H1 (cell line): ENCODE measurements at regions not wholly inside any gene's neighbourhood (a gene's known extent, or its start where the extent isn't known, plus 50 kb on each side); places are given as distances from the start of the nearest gene placed in this dataset.

Experiments
- GABPA ChIP-seq: IDR thresholded peaks from 2 replicates; pipeline ENCODE4 v1.6.1; 2011; ENCODE audit warnings: mild to moderate bottlenecking, low read length, moderate library complexity, borderline replicate concordance; ENCODE audit not compliant: insufficient read depth
- SAP30 ChIP-seq: fragments of 300-600 bp; sonication (generic); IDR thresholded peaks from 2 replicates; pipeline ENCODE4 v1.7.1; 2012; ENCODE audit warnings: low read length, moderate library complexity, mild to moderate bottlenecking, inconsistent platforms; ENCODE audit not compliant: insufficient read depth, insufficient replicate concordance
- SP2 ChIP-seq: IDR thresholded peaks from 2 replicates; pipeline ENCODE4 v1.6.1; 2012; ENCODE audit warnings: mild to moderate bottlenecking, low read length, inconsistent platforms
- TAF1 ChIP-seq: IDR thresholded peaks from 2 replicates; pipeline ENCODE4 v1.6.1; 2011; ENCODE audit warnings: mild to moderate bottlenecking, low read depth, low read length
- TEAD4 ChIP-seq: IDR thresholded peaks from 2 replicates; pipeline ENCODE4 v1.6.1; 2012; ENCODE audit warnings: low read depth, low read length, inconsistent platforms, mixed read lengths
- TF ChIP-seq, protein P1 (sequence below): IDR thresholded peaks from 2 replicates; pipeline ENCODE4 v1.6.1; 2011; ENCODE audit warnings: low read length, improper control_type of control experiment

DNA sequence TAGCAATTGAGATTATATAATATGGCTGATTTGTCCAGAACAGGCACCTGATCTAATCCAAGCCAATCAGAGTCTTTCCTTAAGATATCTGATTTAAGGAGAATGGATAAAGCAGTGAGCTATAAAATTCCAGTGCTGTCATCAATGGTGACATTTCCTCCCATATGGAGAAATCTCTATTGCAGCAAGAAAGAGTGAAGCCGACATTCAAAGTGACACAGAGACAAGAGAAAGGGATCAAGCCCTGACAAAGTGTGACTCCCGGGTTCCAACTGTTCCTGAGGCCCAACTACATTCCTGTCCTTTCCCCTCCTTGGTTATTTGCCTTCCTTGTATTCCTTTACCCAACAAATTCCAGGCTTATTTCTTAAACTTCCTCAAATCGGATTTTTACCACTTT, 430.0 kb upstream of the SOX5 start (continued):
- TF ChIP-seq, protein P1, sequence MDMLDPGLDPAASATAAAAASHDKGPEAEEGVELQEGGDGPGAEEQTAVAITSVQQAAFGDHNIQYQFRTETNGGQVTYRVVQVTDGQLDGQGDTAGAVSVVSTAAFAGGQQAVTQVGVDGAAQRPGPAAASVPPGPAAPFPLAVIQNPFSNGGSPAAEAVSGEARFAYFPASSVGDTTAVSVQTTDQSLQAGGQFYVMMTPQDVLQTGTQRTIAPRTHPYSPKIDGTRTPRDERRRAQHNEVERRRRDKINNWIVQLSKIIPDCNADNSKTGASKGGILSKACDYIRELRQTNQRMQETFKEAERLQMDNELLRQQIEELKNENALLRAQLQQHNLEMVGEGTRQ = no peak
- TF ChIP-seq TAF1 = no peak
- TF ChIP-seq TEAD4 = no peak
- TF ChIP-seq GABPA = no peak
- no peak for TF ChIP-seq SAP30
- TF ChIP-seq SP2 = no peak
- TF ChIP-seq, all 59 proteins: peak for 0
